ENCODE measurements at regions not wholly inside any gene's neighbourhood (a gene's known extent, or its start where the extent isn't known, plus 50 kb on each side); places are given as distances from the start of the nearest gene placed in this dataset.

GRCh38 chr5:167242701-167243100 is 1048.7 kb upstream of the WWC1 start:
- TF ChIP-seq CSRNP3 (CRISPR knock-in tag; IDR thresholded peaks at IDR 0.05) (no peak), TOX (CRISPR knock-in tag; IDR thresholded peaks at IDR 0.05; ENCODE audit: borderline replicate concordance) (no peak)

Data from SK-N-SH treated with all-trans-retinoic acid at 6 μM for 48 hours (cell line).